ENCODE measurements at regions not wholly inside any gene's neighbourhood (a gene's known extent, or its start where the extent isn't known, plus 50 kb on each side); places are given as distances from the start of the nearest gene placed in this dataset.
A peak's percentile ranks its signal among the peaks of the same experiment; 100 is the strongest.

DNA sequence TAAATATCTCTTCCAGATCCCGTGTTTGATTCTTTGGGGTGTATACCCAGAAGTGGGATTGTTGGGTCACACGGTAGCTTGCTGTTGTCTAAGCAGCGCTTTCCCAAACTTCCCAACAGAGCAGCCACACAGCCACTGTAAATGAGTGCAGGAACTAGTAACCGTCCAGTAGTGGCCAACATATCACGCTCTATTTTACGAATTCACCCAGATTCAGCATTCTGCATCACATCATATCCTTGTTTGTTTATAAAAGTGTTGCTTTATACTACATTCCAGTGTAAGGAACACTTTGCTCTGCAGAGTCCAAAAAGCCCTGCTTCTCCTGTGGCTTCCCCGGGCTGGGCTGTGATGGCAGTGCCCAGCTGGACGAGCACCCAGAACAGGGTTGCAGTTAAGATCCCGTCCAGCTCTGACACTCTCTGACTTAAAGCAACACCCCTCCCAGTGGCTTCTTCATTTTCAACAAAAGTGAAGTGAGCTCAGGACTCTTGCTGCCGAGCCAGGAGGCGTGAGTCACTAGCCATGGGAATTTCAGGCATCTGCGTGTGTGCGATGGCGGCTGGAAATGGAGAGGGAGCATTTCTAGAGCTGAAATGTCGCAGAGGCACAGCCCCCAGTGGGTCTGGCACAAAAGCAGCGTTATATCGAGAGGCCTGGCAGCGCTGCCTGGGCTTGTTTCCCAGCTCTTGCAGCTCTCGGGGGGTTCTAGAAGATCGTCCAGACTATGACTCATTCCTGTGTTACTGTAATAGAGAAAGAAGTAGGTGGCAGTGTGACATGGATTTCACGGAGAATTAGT is 216.3 kb upstream of the ECI2 start:
- H3K27me3 ChIP-seq (ENCODE audit: low read depth), result no peaks in the 10 kb centered on the region

DNA sequence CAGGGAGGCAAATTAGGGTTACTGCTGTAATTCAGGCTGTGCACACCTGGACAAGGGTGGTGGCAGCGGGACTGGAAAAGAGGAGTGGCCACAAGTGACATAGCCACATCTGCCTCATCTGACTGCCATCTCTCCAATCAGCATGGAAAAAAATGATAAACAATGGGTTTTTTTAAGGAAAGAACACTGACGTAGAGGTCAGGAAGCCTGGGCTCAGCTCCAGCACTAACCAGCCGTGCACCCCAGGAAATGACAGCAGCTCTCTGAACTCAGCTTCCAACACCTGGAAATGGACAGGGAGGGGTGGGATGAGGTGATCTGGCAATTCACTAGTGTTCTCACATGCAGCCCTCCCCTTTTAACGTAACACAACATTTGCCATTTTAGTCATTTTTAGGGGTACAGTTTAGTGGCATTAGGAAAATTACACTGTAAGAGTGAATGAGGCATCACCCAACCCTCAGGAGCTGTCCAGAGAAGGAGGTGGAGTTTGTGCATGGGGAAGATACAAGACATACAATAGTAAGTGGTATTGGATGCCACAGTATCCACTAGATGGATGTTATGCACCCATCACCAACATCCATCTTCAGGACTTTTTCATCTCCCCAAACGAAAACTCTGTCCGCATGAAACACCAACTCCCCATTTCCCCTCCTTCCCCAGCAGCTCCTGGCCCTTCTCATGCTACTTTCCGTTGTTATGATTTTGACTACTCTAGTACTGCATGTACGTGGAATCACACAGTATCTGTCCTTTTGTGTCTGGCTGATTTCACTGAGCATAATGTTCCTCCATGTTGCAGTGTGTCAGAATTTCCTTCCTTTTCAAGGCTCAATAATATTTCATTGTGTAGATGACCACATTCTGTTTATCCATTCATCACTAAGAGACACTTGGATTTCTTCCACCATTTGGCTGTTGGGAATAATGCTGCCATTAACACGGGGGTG is 215.5 kb upstream of the ECI2 start:
- no peak for ATAC-seq
- Histone ChIP-seq H3K4me3 (no peak overlapping the region), H3K27me3 (ENCODE audit: low read depth) (no peaks in the 10 kb centered on the region), H3K27ac (peak overlapping the region; percentile 46), H3K4me1 (peaks cover 23% of the 10 kb centered on the region), H3K9me3 (no peaks in the 10 kb centered on the region), H3K36me3 (no peaks in the 10 kb centered on the region)
- intact Hi-C loops (cut with DNase I), result no loop called here
- no peak for DNase-seq
- TF ChIP-seq, protein P1, sequence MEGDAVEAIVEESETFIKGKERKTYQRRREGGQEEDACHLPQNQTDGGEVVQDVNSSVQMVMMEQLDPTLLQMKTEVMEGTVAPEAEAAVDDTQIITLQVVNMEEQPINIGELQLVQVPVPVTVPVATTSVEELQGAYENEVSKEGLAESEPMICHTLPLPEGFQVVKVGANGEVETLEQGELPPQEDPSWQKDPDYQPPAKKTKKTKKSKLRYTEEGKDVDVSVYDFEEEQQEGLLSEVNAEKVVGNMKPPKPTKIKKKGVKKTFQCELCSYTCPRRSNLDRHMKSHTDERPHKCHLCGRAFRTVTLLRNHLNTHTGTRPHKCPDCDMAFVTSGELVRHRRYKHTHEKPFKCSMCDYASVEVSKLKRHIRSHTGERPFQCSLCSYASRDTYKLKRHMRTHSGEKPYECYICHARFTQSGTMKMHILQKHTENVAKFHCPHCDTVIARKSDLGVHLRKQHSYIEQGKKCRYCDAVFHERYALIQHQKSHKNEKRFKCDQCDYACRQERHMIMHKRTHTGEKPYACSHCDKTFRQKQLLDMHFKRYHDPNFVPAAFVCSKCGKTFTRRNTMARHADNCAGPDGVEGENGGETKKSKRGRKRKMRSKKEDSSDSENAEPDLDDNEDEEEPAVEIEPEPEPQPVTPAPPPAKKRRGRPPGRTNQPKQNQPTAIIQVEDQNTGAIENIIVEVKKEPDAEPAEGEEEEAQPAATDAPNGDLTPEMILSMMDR (IDR thresholded peaks at IDR 0.05), result no peak

More for the DNA sequence above, 216.3 kb upstream of the ECI2 start:
- ATAC-seq, result peak; percentile 56 to 69
- intact Hi-C loops (cut with DNase I), result no loop called here
- H3K9me3 ChIP-seq, result no peaks in the 10 kb centered on the region
- no peaks in the 10 kb centered on the region for H3K36me3 ChIP-seq
- TF ChIP-seq, protein P1 (IDR thresholded peaks at IDR 0.05), result no peak
- peaks cover 23% of the 10 kb centered on the region for H3K4me1 ChIP-seq
- H3K27ac ChIP-seq, result peak overlapping the region; percentile 46
- DNase-seq, result no peak
- H3K4me3 ChIP-seq, result peak overlapping the region; percentile 12

DNA sequence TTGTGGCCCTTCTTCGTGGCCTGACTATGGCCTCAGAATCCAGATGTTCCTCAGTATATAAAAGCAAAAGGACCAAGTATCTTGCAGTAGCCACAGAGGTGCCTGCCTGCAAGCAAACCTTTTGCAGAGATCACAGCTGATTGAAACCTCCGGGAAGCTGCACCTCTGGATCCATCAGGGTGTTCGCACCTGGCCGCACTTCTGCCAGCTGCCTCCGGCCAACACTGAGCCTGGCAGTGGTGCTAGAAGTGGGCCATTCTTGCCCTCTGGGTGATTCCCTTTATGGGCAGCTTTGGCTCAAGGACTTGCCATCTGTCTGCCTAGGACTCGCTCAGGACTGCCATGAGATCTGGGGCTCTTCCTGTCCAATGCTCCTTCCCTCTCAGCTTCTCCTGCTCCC is 214.6 kb upstream of the ECI2 start:
- DNase-seq, result no peak
- intact Hi-C loops (cut with DNase I), result no loop called here

DNA sequence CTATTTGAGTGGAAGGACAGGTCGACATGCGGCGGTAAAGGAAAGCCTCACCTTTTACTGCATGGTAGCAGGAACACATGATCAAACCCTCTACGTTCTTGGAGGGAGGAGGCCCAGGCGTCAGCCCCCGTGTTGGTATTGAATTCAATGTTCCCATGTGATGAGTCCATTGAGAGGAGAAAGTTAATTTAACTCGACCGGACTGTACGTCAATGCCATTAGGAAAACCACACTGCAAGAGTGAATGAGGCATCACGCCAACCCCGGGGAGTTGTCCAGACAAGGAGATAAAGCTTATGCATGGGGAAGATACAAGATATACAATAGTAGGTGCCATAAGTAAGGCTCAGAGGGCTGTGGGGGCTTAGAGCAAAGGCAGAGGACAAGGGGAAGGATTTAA is 213.9 kb upstream of the ECI2 start:
- DNase-seq, result no peak
- intact Hi-C loops (cut with DNase I), result no loop called here

More for the DNA sequence above, 214.6 kb upstream of the ECI2 start:
- TF ChIP-seq, protein P1 (IDR thresholded peaks at IDR 0.05), result no peak
- Histone ChIP-seq H3K4me1 (peaks cover 23% of the 10 kb centered on the region), H3K27ac (no peak overlapping the region), H3K9me3 (no peaks in the 10 kb centered on the region), H3K36me3 (no peaks in the 10 kb centered on the region), H3K4me3 (no peak overlapping the region), H3K27me3 (ENCODE audit: low read depth) (no peaks in the 10 kb centered on the region)
- ATAC-seq, result no peak

More for the DNA sequence above, 213.9 kb upstream of the ECI2 start:
- no peak for ATAC-seq
- Histone ChIP-seq H3K4me3 (no peak overlapping the region), H3K36me3 (no peaks in the 10 kb centered on the region), H3K27me3 (ENCODE audit: low read depth) (no peaks in the 10 kb centered on the region), H3K27ac (no peak overlapping the region), H3K4me1 (peaks cover 23% of the 10 kb centered on the region), H3K9me3 (no peaks in the 10 kb centered on the region)
- TF ChIP-seq, protein P1 (IDR thresholded peaks at IDR 0.05), result no peak
